GM12801 (cell line): ENCODE measurements at regions not wholly inside any gene's neighbourhood (a gene's known extent, or its start where the extent isn't known, plus 50 kb on each side); places are given as distances from the start of the nearest gene placed in this dataset.

Source experiments
- CTCF ChIP-seq: IDR thresholded peaks from one replicate; pipeline ENCODE4 v1.5.1; 2011; ENCODE audit warnings: control low read depth; ENCODE audit not compliant: insufficient read length; ENCODE audit errors: extremely low read depth

GRCh38 chr10:64174666-64175255 is 653.6 kb downstream of the REEP3 start:
- no peak for TF ChIP-seq CTCF

GRCh38 chr10:64175271-64175962 is 654.2 kb downstream of the REEP3 start:
- no peak for TF ChIP-seq CTCF

GRCh38 chr10:64182671-64183070 is 661.5 kb downstream of the REEP3 start:
- TF ChIP-seq CTCF, result no peak

GRCh38 chr10:64191286-64191685 is 670.1 kb downstream of the REEP3 start:
- TF ChIP-seq CTCF, result no peak

GRCh38 chr10:64196638-64197315 is 675.6 kb downstream of the REEP3 start:
- TF ChIP-seq CTCF, result no peak

GRCh38 chr10:64201936-64202335 is 680.7 kb downstream of the REEP3 start:
- TF ChIP-seq CTCF, result no peak

GRCh38 chr10:64206409-64206808 is 685.2 kb downstream of the REEP3 start:
- no peak for TF ChIP-seq CTCF
